G401 (cell line): ENCODE measurements at regions not wholly inside any gene's neighbourhood (a gene's known extent, or its start where the extent isn't known, plus 50 kb on each side); places are given as distances from the start of the nearest gene placed in this dataset.
"Not testable (repeated sequence)": the region's sequence is repeated elsewhere in the genome, so short reads cannot be mapped to it uniquely, and the experiment has no call there.

Experiments used
- DNase-seq: peaks from one replicate; pipeline ENCODE4 v3.0.0-alpha.2; 2015; ENCODE audit warnings: low spot score
- in situ Hi-C: cut with HindIII; loops from 2 replicates; pipeline ENCODE4 v1.10.0; 2016; ENCODE audit warnings: low sequenced_read_pairs, mixed read lengths

DNA sequence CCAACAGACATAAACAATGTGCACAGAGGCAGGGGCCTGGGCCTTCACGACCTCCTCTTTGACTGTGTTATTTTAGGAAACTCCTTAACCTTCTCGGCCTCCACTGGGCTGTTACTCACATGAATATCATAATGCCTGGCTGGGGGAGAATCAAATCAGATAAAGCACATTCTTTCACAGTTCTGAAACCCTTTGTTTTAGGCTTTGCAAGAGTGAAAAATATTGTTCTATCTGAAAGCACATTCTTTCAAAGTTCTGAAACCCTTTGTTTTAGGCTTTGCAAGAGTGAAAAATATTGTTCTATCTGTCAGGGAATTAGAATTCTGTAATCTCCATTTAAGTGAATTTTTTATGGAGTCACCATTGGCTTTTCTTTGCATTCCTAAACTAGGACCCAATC, 50.7 kb upstream of the SYNDIG1 start:
- in situ Hi-C loops: no loop called here
- no peak for DNase-seq

- in situ Hi-C loops: no loop called here
Measured at GRCh38 chr20:24417485-24417884, 51.9 kb upstream of the SYNDIG1 start.

DNA sequence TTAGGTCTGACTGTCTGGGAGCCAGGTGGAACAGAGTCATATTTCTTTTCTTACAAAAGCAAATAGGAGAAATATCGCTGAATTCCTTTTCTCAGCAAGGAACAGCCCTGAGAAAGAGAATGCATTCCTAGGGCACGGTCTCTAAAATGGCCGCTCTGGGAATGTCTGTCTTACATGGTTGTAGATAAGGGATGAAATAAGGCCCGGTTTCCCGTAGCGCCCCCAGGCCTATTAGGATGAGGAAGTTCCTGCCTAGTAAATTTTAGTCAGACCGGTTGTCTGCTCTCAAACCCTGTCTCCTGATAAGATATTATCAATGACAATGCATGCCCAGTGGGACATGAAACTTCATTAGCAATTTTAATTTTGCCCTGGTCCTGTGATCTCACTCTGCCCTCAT, 54.0 kb upstream of the SYNDIG1 start:
- in situ Hi-C loops, DNase-seq: not testable (repeated sequence)

More at GRCh38 chr20:24417485-24417884, 51.9 kb upstream of the SYNDIG1 start:
- no peak for DNase-seq

DNA sequence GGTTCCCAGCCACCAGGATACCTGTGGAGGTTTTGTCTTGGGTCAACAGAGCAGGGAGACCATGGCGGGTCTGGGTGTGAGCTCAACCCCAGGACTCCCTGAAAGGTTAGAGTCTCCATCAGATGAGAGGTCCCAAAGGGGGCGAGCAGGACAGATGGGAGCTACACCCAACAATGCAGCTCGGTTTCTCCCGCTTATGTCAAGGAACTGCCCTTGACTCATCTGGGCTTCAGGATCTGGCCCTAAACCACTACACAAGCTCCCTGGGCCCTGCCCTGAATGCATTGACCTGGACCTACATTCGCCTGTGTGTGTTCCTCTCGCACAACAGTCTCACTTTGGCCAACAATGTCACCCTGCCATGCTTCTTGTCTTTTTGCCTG, 57.6 kb upstream of the SYNDIG1 start:
- in situ Hi-C loops: no loop called here
- no peak for DNase-seq

DNA sequence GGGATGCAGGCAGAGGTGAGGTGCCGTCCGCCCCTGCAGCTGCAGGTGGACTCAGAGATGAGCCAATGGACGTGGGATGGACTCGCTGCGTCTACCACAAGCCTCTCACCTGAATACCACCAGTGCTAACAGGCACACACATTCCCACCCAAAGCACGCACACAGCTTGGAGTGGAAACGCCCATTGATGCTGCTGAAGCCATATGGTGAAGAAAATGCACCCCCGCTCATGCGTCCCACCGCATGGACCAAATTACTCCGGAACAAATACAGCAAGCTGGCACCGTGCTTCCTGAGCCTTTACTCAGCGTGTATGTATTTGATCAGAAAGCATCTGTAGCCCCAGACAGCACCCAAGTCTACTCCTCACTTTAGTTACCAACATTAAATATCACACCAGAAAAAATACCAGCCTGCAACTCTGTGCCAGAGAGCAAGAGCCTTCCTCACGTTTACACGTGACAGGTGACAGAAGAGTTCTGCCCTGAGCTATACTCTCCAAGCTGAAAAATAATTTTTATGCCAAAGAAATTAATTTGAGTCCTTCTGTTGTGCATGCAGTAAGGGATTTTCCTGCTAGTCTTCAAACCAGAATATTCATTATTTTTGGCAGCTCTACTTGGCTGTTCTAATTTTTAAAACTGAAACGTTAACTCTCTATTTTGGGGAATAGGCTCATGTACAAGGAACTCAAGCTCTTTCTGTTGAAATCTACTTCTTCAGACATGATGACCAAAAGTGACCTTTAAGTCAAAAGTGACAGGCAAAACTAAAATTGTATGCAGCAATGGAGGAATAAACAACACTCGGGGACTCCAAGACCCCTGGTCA, 58.2 kb upstream of the SYNDIG1 start:
- DNase-seq: peak; percentile 37
- in situ Hi-C loops: no loop called here

- no peak for DNase-seq
- in situ Hi-C loops: no loop called here
Measured at GRCh38 chr20:24407151-24407550, 62.3 kb upstream of the SYNDIG1 start.

GRCh38 chr20:24406750-24407149, 62.7 kb upstream of the SYNDIG1 start:
- no peak for DNase-seq
- in situ Hi-C loops: no loop called here

DNA sequence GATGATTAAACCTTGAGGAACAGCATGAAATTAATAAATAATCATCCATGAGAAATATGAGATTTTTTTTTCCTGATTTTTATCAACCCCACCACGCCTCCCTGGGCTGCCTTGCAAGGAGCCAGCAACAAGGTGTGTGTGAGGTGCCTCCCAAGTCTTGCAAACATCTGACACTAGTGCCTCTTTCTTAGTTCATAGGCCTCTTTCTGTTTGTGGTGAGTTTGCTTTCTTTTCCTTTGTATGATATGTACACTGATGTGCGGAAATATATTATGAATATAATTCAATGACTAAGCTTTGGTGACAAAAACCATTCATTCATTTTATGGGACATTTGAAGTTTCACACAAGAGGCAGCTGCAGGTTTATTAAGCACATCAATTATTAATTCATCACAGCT, 63.2 kb upstream of the SYNDIG1 start:
- in situ Hi-C loops: no loop called here
- no peak for DNase-seq

GRCh38 chr20:24405810-24406209, 63.6 kb upstream of the SYNDIG1 start:
- in situ Hi-C loops: no loop called here
- no peak for DNase-seq

- in situ Hi-C loops: no loop called here
Measured at GRCh38 chr20:24403406-24403805, 66.0 kb upstream of the SYNDIG1 start.

DNA sequence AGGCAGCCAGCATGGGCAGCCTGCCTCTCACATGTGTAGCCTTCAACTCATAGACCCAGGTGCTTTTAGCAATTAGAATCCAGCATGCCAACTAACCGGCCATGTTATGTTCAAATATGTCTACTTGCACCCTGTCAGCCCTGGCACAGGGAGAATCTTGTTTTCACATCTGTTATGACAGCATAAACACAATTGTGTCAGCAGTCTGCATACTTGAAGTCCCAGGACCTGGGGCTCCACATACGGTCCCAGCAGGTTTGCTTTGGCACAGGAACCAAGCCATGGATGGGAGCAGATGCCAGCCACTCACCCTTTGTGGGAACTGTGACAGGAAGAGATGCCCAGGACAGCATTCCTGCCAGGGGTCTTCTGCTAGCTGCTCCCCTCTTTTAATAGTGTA, 67.2 kb upstream of the SYNDIG1 start:
- DNase-seq: peak; percentile 53
- in situ Hi-C loops: no loop called here

More at GRCh38 chr20:24403406-24403805, 66.0 kb upstream of the SYNDIG1 start:
- DNase-seq: no peak

DNA sequence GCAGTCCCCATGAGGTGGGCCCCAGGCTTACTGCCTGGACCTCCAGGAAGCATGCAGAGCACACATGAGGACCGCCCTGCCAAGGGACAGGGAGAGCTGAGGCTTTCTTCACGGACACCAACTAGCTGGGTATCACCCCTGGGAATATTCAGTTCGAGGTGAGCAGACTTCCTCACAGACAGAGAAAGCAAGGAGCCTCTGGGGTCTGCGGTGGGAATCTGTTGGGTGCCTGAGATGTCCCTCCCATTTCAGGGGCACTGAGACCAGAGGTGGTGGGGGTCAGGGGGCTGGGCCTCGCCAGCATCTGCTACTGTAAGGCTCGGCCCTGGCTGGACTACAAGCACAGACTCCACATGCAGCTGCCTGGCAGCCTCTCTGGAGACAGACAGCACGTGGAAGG, 74.3 kb upstream of the SYNDIG1 start:
- DNase-seq: no peak
- in situ Hi-C loops: no loop called here

GRCh38 chr20:24393903-24394302, 75.5 kb upstream of the SYNDIG1 start:
- no peak for DNase-seq
- in situ Hi-C loops: no loop called here

DNA sequence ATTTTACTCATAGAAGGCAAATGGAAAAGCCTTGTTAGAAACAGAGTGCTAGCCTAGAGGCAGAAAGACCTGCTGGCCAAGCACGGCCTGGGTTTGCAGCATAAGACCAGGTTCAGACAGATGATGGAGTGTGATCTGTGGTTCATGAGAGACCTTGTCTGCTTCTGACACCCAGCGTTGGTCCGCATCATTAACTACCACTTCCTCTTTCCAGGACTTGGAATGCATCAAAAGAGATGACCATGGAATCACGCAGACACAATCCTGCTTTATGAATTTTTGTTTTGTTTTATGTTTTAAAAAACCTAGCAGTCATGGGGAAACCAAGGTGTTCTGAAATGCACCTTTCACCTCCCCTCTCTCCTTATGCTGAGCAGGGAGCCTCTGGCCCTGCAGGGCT, 76.8 kb upstream of the SYNDIG1 start:
- in situ Hi-C loops: no loop called here
- no peak for DNase-seq

DNA sequence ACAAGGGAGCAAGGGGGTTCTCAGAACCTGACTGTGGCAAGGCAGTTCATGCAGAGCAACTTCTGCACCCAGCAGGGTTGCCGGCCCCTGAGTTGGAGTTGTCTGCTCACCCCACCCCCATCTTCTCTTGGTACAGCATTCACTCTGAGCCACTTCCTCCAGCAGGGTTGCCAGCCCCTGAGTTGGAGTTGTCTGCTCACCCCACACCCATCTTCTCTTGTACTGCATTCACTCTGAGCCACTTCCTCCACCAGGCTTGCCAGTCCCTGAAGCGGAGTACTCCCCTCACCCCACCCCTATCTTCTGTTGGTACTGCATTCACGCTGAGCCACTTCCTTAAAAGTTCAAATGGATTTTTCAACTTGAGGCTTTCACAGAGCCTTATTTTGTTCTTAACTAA, 79.7 kb upstream of the SYNDIG1 start:
- DNase-seq: no peak
- in situ Hi-C loops: no loop called here

DNA sequence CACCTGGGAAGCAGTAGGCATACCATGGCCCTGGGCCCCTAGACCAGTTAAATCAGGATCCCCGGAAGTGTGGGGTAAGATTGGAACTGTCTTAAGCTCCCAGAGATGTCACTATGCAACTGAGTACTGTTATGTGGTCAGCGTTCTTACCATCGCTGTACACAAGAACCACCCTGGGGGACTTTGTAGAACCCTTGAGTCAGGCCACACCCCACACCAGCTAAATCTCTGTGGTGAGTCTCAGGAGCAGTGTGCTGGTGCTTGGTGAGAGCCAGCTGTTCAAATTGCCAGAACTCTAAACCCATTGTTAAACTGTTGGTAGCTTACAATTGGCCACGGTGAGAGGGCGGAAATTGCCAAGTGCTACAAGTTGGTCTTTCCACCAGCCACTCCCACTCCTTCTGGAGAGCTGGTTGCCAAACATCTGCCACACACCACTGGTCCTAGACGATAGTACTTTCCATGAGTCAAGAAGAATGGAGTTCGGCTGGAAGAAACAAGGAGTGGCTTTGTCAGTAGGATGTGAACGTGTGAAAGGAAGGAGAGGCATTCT, 80.5 kb upstream of the SYNDIG1 start:
- in situ Hi-C loops: no loop called here
- no peak for DNase-seq

- in situ Hi-C loops: no loop called here
- no peak for DNase-seq
Measured at GRCh38 chr20:24385547-24385946, 83.9 kb upstream of the SYNDIG1 start.

GRCh38 chr20:24384865-24385264, 84.6 kb upstream of the SYNDIG1 start:
- DNase-seq: no peak
- in situ Hi-C loops: no loop called here

GRCh38 chr20:24382743-24383142, 86.7 kb upstream of the SYNDIG1 start:
- peak; percentile 86 for DNase-seq
- in situ Hi-C loops: no loop called here

- in situ Hi-C loops: no loop called here
- DNase-seq: no peak
Measured at GRCh38 chr20:24382331-24382730, 87.1 kb upstream of the SYNDIG1 start.

- in situ Hi-C loops: no loop called here
Measured at GRCh38 chr20:24381886-24382285, 87.5 kb upstream of the SYNDIG1 start.

More at GRCh38 chr20:24381886-24382285, 87.5 kb upstream of the SYNDIG1 start:
- peak; percentile 63 for DNase-seq
